GM19043 (cell line): ENCODE measurements at regions not wholly inside any gene's neighbourhood (a gene's known extent, or its start where the extent isn't known, plus 50 kb on each side); places are given as distances from the start of the nearest gene placed in this dataset.
"Not testable (repeated sequence)": the region's sequence is repeated elsewhere in the genome, so short reads cannot be mapped to it uniquely, and the experiment has no call there.

Source experiments
- ATAC-seq: cut with Tn5 transposase; IDR thresholded peaks from one replicate; pipeline ENCODE4 v1.9.1; 2021; ENCODE audit warnings: low read depth; ENCODE audit not compliant: unreplicated experiment

DNA sequence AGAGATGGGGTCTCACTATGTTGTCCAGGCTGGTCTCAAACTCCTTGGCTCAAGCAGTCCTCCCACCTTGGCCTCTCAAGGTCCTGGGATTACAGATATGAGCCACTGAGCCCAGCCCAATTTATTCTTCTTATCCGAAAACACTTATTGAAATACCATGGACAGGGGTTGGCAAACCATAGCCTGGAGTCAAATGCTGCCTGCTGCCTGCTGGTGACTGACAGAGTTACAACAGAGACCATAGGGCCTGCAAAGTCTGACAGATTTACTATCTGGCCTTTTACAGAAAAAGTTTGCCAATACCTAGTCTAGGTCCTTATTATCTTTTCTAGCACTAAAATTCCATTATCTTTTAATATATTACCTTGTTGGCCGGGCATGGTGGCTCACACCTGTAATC lies 87.1 kb upstream of the ZNF281 start:
- ATAC-seq: no peak

DNA sequence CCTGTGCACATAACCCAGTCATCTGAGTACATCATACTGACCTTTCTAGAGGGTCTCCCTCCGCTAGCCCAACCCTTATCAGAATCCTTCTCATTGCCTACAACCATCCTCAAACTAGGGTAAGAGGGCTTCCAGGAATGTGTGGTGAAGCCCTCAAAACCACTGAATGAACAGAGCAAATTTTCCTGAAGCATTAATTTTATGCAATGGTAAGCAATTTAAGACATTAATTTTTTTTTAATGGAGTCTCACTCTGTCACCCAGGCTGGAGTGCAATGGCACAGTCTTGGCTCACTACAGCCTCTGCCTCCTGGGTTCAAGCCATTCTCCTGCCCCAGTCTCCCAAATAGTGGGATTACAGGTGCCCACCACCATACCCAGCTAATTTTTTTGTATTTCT lies 86.1 kb upstream of the ZNF281 start:
- no peak for ATAC-seq

DNA sequence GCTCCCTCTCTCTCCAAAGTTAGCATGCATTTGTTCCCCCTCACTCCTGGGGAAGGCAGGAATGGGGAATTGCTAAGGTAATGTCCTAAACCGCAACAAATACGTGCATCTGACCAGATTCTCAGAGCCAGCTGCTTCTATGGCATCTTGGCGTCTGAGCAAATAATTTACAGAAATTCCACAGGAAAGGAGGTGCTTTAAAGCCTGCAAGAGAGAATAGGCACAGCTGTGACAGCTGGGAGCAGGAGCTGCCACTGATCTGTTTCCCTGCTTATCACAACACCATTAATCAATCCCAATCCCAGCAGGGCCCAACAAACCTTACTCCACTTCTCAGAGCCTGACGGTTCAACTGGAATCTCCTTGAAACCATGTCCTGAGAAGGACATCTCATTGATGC lies 83.5 kb upstream of the ZNF281 start:
- ATAC-seq: no peak

DNA sequence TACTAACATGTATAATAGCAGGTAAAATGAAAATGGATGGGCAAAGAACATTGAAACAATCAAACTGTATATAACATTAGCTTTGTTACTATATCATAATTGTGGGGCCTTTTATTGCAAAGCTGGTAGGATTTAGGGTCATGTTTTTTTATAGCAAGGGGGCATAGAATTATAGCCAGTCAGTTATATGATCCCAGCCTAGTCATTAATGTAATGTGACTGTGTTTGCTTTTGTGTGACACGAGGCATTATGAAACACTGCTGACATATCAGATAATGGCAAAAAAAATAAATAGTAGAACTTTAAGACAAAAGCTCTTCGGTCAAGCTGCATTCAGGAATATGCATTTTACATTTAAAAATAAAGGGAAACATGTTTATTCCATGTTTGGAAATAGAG lies 81.3 kb upstream of the ZNF281 start:
- ATAC-seq: no peak

DNA sequence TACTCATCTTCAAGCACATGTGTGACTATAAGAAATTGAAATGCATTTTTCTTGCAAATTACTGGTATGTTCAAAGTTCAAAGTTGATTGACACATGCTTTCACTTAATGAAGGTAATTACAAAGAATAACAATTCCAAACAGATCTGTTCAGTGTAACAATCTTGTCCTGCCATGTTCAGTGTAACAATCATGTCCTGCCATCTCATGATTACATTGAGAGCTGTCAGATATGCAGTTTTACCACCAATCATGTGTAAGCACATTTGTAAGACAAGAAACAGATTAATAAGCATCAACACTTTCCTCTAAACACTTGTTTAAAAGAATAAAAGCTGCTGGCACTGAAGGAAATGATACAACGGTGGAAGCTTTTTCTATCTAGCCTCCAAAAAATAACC lies 80.3 kb upstream of the ZNF281 start:
- no peak for ATAC-seq

- peak; percentile 70 for ATAC-seq
These were observed 78.7 kb upstream of the ZNF281 start for GRCh38 chr1:200488375-200489165.

GRCh38 chr1:200487650-200488049 lies 77.8 kb upstream of the ZNF281 start:
- no peak for ATAC-seq

DNA sequence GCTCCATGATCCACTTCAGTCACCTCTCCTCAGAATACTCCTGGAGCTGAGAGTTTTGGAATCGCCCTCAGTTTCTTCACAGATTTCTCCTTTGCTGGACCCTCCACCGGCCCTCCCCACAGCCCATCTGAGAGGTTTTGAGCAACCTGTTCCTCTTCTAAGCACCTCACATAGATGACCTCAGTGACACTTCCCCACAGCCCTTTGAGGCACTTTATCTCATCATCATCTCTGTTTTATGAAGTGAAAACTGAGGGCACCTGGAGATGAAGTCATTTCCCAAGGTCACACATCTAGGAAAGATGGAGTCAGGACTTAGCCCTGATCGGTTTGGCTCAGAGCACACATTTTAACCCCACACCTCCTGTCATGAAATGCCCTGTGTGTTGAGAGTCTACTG lies 76.8 kb upstream of the ZNF281 start:
- no peak for ATAC-seq

DNA sequence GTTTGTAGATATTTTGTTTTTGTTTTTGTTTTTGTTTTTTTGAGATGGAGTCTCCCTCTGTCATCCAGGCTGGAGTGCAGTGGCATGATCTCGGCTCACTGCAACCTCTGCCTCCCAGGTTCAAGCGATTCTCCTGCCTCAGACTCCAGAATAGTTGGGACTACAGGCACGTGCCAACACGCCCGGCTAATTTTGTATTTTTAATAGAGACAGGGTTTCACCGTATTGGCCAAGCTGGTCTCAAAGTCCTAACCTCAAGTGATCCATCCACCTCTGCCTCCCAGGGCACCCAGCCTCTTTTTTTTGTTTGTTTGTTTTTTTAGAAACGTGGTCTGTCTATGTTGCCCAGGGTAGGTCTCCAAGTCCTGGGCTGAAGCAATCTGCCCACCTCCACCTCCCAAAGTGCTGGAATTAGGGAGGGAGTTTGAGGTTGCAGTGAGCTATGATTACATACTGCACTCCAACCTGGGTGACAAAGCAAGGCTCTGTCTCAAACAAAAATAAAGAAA lies 74.7 kb upstream of the ZNF281 start:
- not testable (repeated sequence) for ATAC-seq

GRCh38 chr1:200483491-200484143 lies 73.8 kb upstream of the ZNF281 start:
- ATAC-seq: peak; percentile 100

- no peak for ATAC-seq
These were observed 71.1 kb upstream of the ZNF281 start for GRCh38 chr1:200480964-200481363.

- no peak for ATAC-seq
These were observed 70.0 kb upstream of the ZNF281 start for GRCh38 chr1:200479816-200480215.

DNA sequence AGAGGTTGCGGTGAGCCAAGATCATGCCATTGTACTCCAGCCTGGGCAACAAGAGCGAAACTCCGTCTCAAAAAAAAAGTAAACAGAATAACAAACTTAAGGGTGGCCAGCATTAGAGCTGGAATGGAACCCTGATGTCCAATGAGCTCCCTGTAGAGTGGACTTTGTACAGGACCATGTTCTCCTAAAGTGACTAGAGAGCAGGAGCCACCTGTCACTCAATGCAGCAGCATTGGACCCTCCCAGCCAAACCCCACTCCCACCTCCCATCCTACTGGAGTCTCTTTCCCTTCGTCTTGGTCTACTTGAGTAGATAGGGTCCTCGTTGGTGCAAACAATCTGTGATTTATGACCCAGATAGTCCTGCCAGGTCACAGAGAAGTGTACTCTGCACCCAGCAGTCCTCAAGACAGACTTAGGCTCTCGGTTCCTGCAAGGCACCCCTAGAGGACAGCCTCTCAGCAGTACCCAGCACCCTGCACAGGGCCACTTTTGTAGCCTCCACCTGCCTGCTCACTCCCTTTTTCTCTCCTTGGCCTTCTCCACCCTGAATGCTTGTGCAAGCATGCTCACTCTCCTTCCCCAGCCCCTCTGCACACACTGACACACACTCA lies 69.2 kb upstream of the ZNF281 start:
- ATAC-seq: no peak

- ATAC-seq: no peak
These were observed 68.4 kb upstream of the ZNF281 start for GRCh38 chr1:200478239-200478623.

GRCh38 chr1:200474633-200475032 lies 64.8 kb upstream of the ZNF281 start:
- no peak for ATAC-seq

GRCh38 chr1:200473698-200474371 lies 64.0 kb upstream of the ZNF281 start:
- ATAC-seq: peak; percentile 73

DNA sequence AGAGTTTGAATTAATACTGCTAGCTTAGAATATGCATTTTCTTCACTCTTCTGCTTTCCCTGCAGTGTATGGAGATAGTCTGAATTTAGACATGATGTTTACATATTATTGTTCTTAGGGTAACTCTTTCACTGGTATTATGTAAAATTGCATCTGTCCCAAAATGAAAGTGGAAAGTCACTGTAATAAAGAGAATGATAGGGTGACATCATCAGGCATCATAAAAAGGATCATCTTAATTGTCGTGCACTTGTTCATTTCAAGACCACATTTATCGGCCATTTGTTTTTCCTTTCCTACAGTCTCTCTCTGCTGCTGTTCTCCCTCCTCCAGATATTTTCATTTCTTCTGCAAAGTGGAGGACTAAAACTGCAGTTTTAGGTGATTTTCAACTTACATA lies 61.9 kb upstream of the ZNF281 start:
- ATAC-seq: no peak

DNA sequence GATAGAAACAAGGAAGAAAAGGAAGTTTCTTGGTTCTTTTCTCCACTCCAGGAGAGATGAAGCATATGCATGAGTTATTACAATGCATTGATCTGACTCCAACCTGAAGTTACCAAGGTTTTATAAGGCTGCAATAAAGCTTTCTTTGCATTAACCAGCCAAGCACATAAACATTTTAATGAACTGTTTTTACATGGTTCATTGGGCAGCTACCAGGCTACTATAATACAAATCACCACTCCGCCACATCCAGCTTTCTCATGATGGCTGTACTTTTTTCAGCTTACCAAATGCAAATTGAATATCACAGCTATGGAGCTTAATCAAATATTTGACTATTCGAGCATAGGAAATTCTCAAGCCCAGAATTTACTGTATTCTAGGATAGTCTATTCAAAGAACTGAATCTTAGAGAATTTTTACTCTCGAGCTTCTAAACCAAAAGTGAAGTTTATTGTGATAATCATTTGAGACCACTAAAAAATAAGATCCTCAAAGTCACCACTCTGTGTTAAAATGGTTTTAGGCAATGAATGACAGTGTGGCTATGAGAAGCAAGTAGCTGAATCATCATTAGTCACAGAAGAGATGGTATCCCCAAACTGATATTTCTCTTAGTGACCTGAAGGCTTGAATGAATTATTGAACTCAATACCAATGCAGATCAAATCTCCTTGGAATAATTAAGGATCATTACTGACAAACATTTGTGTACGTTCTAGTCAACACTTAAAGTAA lies 58.6 kb upstream of the ZNF281 start:
- no peak for ATAC-seq

GRCh38 chr1:200464784-200465400 lies 55.1 kb upstream of the ZNF281 start:
- ATAC-seq: no peak
